Left renal cortex interstitium (tissue), 4 donors: ENCODE measurements at regions not wholly inside any gene's neighbourhood (a gene's known extent, or its start where the extent isn't known, plus 50 kb on each side); places are given as distances from the start of the nearest gene placed in this dataset.

Experiments used
- DNase-seq, 4 donors: peaks; one replicate each; pipeline ENCODE4 v3.0.0-alpha.2; 2013; ENCODE audit warnings: low read depth in 4 of 4, low spot score in 2 of 4, missing footprints in 1 of 4

GRCh38 chr5:5666076-5666365 is 243.5 kb downstream of the ICE1 start:
- no peak for DNase-seq

- no peak for DNase-seq
Observed at GRCh38 chr5:5665225-5666075, 243.0 kb downstream of the ICE1 start.

- DNase-seq = no peak
Observed at GRCh38 chr5:5658889-5659465, 236.5 kb downstream of the ICE1 start.

- DNase-seq = no peak
Observed at GRCh38 chr5:5658226-5658625, 235.7 kb downstream of the ICE1 start.

- DNase-seq = no peak
Observed at GRCh38 chr5:5652181-5652580, 229.7 kb downstream of the ICE1 start.

- DNase-seq = no peak
Observed at GRCh38 chr5:5650949-5651348, 228.5 kb downstream of the ICE1 start.

GRCh38 chr5:5650242-5650641 is 227.8 kb downstream of the ICE1 start:
- no peak for DNase-seq

- DNase-seq = no peak
Observed at GRCh38 chr5:5649641-5650040, 227.2 kb downstream of the ICE1 start.

GRCh38 chr5:5648694-5649093 is 226.2 kb downstream of the ICE1 start:
- DNase-seq = no peak

- no peak for DNase-seq
Observed at GRCh38 chr5:5645891-5646290, 223.4 kb downstream of the ICE1 start.

- DNase-seq = no peak
Observed at GRCh38 chr5:5645198-5645597, 222.7 kb downstream of the ICE1 start.

GRCh38 chr5:5644249-5644648 is 221.8 kb downstream of the ICE1 start:
- no peak for DNase-seq

GRCh38 chr5:5643481-5643880 is 221.0 kb downstream of the ICE1 start:
- DNase-seq = no peak

GRCh38 chr5:5638211-5638610 is 215.7 kb downstream of the ICE1 start:
- DNase-seq = no peak

GRCh38 chr5:5637173-5637572 is 214.7 kb downstream of the ICE1 start:
- no peak for DNase-seq

- DNase-seq = no peak
Observed at GRCh38 chr5:5634817-5635216, 212.3 kb downstream of the ICE1 start.

- no peak for DNase-seq
Observed at GRCh38 chr5:5633579-5633978, 211.1 kb downstream of the ICE1 start.

GRCh38 chr5:5632678-5633077 is 210.2 kb downstream of the ICE1 start:
- DNase-seq = no peak

GRCh38 chr5:5629607-5629978 is 207.1 kb downstream of the ICE1 start:
- no peak for DNase-seq

GRCh38 chr5:5628866-5629606 is 206.6 kb downstream of the ICE1 start:
- no peak for DNase-seq

- no peak for DNase-seq
Observed at GRCh38 chr5:5626412-5626811, 203.9 kb downstream of the ICE1 start.

GRCh38 chr5:5625491-5625890 is 203.0 kb downstream of the ICE1 start:
- no peak for DNase-seq
